Prostate gland (tissue), 2 donors: ENCODE measurements at regions not wholly inside any gene's neighbourhood (a gene's known extent, or its start where the extent isn't known, plus 50 kb on each side); places are given as distances from the start of the nearest gene placed in this dataset.
"Not testable (repeated sequence)": the region's sequence is repeated elsewhere in the genome, so short reads cannot be mapped to it uniquely, and the experiment has no call there.

Source experiments
- DNase-seq: peaks from one replicate; pipeline ENCODE4 v3.0.0-alpha.2; 2019; ENCODE audit warnings: low spot score
- H3K27ac ChIP-seq, 2 donors: fragments of 200-600 bp; sonication (generic); 2 replicates each; pipeline ENCODE4 v1.5.1; 2017 to 2019
- H3K27me3 ChIP-seq: fragments of 200-600 bp; sonication (generic); replicated peaks from 2 replicates; pipeline ENCODE4 v1.5.1; 2019; ENCODE audit not compliant: insufficient read depth
- H3K36me3 ChIP-seq, 2 donors: fragments of 200-600 bp; sonication (generic); 1 replicate in 1 of 2; 2 replicates in 1 of 2; pipeline versions ENCODE4 v1.5.1 to v1.8.1; 2017 to 2019
- H3K4me1 ChIP-seq: fragments of 200-600 bp; sonication (generic); replicated peaks from 2 replicates; pipeline ENCODE4 v1.5.1; 2019
- H3K4me3 ChIP-seq, 2 donors: fragments of 200-600 bp; sonication (generic); 2 replicates each; pipeline ENCODE4 v1.5.1; 2017 to 2019
- H3K9me3 ChIP-seq: fragments of 200-600 bp; sonication (generic); 2 replicates; pipeline ENCODE4 v1.5.1; 2017
- CTCF ChIP-seq, 4 experiments: fragments of 200-600 bp in 2 of 4; fragments of 450-650 bp in 2 of 4; sonication (generic) in 2 of 4; IDR thresholded peaks; 1 replicate in 3 of 4; 2 replicates in 1 of 4; pipeline ENCODE4 v1.5.1; 2016 to 2019; ENCODE audit warnings: antibody characterized with exemption in 4 of 4, mild to moderate bottlenecking in 2 of 4, moderate library complexity in 2 of 4
- POLR2A ChIP-seq: fragments of 450-650 bp; IDR thresholded peaks from one replicate; pipeline ENCODE4 v1.6.1; 2016; ENCODE audit warnings: antibody characterized with exemption, mild to moderate bottlenecking
- POLR2AphosphoS5 ChIP-seq: sonication (generic); formaldehyde crosslinking; IDR thresholded peaks from one replicate; pipeline ENCODE4 v1.6.1; 2017; ENCODE audit warnings: antibody characterized with exemption
- WGBS: methylation state at CpG from one replicate; pipeline ENCODE4 v1.1.5; 2018; 5-methylcytosine and 5-hydroxymethylcytosine counted together
- intact Hi-C: fragments of 100-400 bp; cut with DNase I; formaldehyde crosslinking; loops from one replicate; pipeline ENCODE4 v1.14.2; 2022

GRCh38 chr13:73521290-73521624 lies 462.5 kb downstream of the KLF5 start:
- Histone ChIP-seq H3K4me3 (no peak overlapping the region), H3K4me1 (no peaks in the 10 kb centered on the region), H3K27me3 (no peaks in the 10 kb centered on the region), H3K36me3 (no peaks in the 10 kb centered on the region), H3K27ac (no peak overlapping the region), H3K9me3 (no peaks in the 10 kb centered on the region)
- no peak for TF ChIP-seq POLR2A
- no peak for TF ChIP-seq POLR2AphosphoS5
- no peak for TF ChIP-seq CTCF (IDR thresholded peaks at IDR 0.05)
- intact Hi-C loops = no loop called here
- 35% methylated on average over 2 of the region's 2 CpGs for WGBS
- peak; percentile 5 for DNase-seq

- no peaks in the 10 kb centered on the region for H3K9me3 ChIP-seq
- no peaks in the 10 kb centered on the region for H3K4me1 ChIP-seq
- no peak for TF ChIP-seq POLR2A
- no peak for TF ChIP-seq POLR2AphosphoS5
- TF ChIP-seq CTCF (IDR thresholded peaks at IDR 0.05) = no peak
- H3K27me3 ChIP-seq = no peaks in the 10 kb centered on the region
- no peak for DNase-seq
- 81% methylated on average over 8 of the region's 8 CpGs for WGBS
- intact Hi-C loops = no loop called here
- no peak overlapping the region for H3K4me3 ChIP-seq
- no peak overlapping the region for H3K27ac ChIP-seq
- no peaks in the 10 kb centered on the region for H3K36me3 ChIP-seq
Observed at GRCh38 chr13:73520566-73521289, 461.9 kb downstream of the KLF5 start.

- H3K4me3 ChIP-seq, H3K9me3 ChIP-seq, H3K27me3 ChIP-seq, DNase-seq, H3K4me1 ChIP-seq, intact Hi-C loops, H3K27ac ChIP-seq, H3K36me3 ChIP-seq: not testable (repeated sequence)
- 100% methylated on average over 2 of the region's 2 CpGs for WGBS
Observed at GRCh38 chr13:73520135-73520534, 461.3 kb downstream of the KLF5 start.

GRCh38 chr13:73519396-73520116 lies 460.8 kb downstream of the KLF5 start:
- WGBS = 59% methylated on average over 6 of the region's 6 CpGs
- TF ChIP-seq CTCF (IDR thresholded peaks at IDR 0.05) (no peak), POLR2AphosphoS5 (no peak), POLR2A (no peak)
- intact Hi-C loops = no loop called here

GRCh38 chr13:73517766-73518165 lies 459.0 kb downstream of the KLF5 start:
- intact Hi-C loops = no loop called here
- DNase-seq = no peak
- TF ChIP-seq POLR2A (no peak), POLR2AphosphoS5 (no peak), CTCF (IDR thresholded peaks at IDR 0.05) (no peak)

More at GRCh38 chr13:73519396-73520116, 460.8 kb downstream of the KLF5 start:
- no peak for DNase-seq
- H3K4me1 ChIP-seq = no peaks in the 10 kb centered on the region
- no peaks in the 10 kb centered on the region for H3K9me3 ChIP-seq
- H3K4me3 ChIP-seq = no peak overlapping the region
- H3K36me3 ChIP-seq = no peaks in the 10 kb centered on the region
- H3K27me3 ChIP-seq = no peaks in the 10 kb centered on the region
- H3K27ac ChIP-seq = no peak overlapping the region

More at GRCh38 chr13:73517766-73518165, 459.0 kb downstream of the KLF5 start:
- H3K27me3 ChIP-seq = no peaks in the 10 kb centered on the region
- no peaks in the 10 kb centered on the region for H3K36me3 ChIP-seq
- H3K9me3 ChIP-seq = no peaks in the 10 kb centered on the region
- H3K4me3 ChIP-seq = no peak overlapping the region
- H3K27ac ChIP-seq = no peak overlapping the region
- 69% methylated on average over 1 of the region's 1 CpG for WGBS
- H3K4me1 ChIP-seq = no peaks in the 10 kb centered on the region
